NAMALWA (cell line): ENCODE measurements at regions not wholly inside any gene's neighbourhood (a gene's known extent, or its start where the extent isn't known, plus 50 kb on each side); places are given as distances from the start of the nearest gene placed in this dataset.

Experiments used
- DNase-seq: peaks from one replicate; pipeline ENCODE4 v3.0.0-alpha.2; 2015; ENCODE audit warnings: low spot score

- DNase-seq, result no peak
Observed at GRCh38 chr14:98234208-98234607, 1037.8 kb downstream of the BCL11B start.

DNA sequence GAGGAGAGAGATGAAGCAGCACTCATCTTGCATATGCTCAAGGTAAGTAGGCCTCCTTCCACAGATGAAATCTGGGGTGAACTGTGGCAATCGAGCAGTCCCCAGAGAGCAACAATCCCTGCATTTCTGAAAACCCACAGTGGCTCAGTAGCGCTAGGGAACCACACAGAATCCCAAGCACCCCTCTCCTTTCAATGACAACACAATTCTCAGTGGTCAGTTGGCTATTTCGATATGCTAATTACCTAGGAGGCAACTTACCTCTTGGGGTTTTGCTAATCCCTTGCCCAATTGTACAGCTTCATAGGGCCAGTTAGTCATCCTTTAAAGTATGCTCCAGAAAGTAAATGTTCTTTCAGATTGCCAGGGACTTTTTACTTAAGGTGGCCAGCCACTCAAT, 1035.7 kb downstream of the BCL11B start:
- DNase-seq, result no peak

DNA sequence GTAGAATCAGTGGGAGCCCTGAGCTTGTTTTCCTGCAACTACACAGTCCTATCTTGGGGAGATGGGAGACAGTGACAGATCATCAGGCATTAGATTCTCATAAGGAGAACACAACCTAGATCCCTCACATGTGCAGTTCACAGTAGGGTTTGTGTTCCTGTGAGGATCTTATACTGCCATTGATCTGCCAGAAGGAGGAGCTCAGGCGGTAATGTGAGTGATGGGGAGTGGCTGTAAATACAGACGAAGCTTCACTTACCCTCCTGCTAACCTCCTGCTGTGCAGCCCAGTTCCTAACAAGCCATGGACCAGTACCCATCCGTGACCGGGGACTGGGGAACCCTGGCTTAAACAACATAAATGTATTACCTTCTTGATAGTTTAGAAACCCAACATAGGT, 1034.1 kb downstream of the BCL11B start:
- DNase-seq, result no peak

GRCh38 chr14:98240376-98240775, 1031.6 kb downstream of the BCL11B start:
- DNase-seq, result no peak

GRCh38 chr14:98242903-98243302, 1029.1 kb downstream of the BCL11B start:
- no peak for DNase-seq

- DNase-seq, result no peak
Observed at GRCh38 chr14:98243332-98243731, 1028.7 kb downstream of the BCL11B start.

- DNase-seq, result no peak
Observed at GRCh38 chr14:98244162-98244948, 1027.6 kb downstream of the BCL11B start.

GRCh38 chr14:98244966-98245569, 1026.9 kb downstream of the BCL11B start:
- no peak for DNase-seq

GRCh38 chr14:98249057-98249456, 1022.9 kb downstream of the BCL11B start:
- DNase-seq, result no peak

DNA sequence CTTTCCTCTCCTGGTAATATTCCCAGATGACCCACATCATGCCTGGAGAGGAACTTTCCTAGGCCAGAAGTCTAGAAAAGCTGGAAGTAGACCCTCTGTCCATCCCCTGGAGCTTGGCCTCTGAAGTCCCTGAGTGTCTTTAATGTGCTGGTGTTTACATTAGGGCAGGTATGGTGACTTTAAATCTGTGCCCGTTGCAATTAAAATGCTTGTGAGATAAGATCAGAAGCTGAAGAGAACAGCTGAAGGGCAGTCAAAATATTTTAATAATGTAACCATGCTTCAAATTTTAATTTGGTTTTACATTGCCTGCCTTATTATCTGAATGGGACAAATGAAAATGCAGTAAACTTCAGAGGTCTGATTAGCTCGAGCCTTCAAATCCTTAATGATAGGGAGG, 1022.5 kb downstream of the BCL11B start:
- DNase-seq, result no peak

DNA sequence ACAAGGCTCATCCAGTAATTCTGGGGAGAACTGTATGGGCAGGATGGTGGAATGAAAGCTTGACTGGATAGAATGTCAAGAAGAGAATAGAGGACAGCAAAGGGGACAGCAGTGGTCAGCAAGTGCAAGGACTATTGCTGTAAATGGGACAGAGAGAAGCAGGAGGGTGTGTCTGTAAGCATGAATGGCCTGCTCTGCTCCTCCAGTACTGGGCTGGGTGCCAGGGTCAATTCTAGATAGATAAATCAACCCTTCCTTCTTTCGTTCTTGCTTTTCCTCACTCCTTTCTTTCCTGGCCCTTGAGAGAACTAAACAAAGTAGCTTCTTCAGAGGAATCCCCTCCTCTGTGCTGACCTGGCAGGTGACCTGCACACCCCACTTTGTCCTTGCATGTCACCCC, 1019.2 kb downstream of the BCL11B start:
- no peak for DNase-seq

GRCh38 chr14:98259881-98260280, 1012.1 kb downstream of the BCL11B start:
- DNase-seq, result no peak

DNA sequence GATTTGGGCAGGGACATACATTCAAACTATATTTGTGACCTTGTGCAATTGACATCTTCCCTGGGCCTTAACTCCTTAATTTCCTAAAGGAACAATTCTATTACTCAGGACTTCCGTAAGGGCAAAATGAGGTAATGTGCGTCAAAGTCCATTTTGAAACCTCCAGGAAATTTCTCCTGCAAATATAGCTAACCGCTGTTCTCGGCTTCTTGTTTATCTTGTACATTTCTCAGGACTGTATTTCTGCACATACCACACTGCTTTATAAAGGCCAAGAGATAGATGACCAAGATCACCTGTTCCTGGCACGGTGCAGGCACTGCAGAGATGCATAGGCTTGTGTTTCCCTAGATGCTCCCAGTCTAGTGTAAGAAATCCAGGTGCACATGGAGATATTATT, 1009.4 kb downstream of the BCL11B start:
- DNase-seq, result no peak

DNA sequence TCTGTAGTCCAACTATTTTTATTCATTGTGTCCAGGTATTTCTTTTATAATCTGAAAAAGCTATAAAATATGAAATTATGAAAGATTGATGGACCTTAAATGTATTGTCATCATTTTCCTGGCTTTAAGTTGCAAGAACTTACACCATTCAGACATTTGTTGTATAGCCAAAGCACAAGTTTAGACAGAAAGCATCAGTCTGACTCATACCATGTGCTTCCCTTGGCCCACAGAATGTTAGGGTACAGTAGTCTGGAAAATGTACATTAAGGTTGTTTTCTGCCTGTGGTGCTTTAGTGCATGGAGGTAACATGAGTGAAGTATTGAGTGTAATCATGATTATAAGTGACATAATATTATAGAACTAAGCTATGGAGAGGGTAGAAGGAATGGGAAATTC, 1002.5 kb downstream of the BCL11B start:
- no peak for DNase-seq

GRCh38 chr14:98270201-98270600, 1001.8 kb downstream of the BCL11B start:
- DNase-seq, result no peak

DNA sequence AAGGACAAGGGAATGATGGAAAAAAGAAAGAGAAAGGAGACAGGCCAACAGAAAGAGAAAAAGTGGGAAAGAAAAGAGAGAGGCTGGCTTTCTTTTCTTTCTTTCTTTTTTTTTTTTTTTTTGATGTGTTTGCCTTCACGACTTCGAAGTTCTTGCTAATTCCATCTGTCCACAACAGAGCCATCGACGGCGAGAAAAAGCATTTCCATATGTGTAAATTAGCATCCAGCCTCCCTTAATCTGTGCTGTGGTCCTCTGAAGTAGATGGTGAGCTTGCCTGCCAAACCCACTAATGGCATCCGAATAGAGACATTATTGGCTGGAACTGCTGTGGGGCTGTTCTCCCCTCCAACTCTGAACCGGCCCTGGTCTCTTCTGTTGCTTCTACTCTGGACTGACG, 997.4 kb downstream of the BCL11B start:
- no peak for DNase-seq

DNA sequence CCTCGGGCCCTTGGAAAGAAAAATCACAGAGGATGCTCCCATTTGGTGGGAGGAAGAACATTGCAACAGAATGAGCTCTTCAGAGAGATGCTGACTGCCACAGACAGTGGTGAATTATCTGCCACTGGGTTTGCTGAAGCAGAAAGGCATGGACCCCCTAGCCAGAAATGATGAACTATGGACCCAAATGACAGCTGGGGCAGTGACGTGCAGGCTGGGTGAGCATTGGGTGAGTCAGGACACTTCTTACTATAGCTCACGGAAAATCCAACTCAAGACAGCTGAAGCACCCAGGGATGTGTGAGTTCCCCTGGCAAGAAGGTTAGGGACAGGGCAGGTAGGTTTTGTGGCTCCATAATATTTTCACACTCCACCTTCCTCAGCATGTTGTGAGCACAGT, 993.2 kb downstream of the BCL11B start:
- no peak for DNase-seq

- no peak for DNase-seq
Observed at GRCh38 chr14:98280436-98280835, 991.6 kb downstream of the BCL11B start.

GRCh38 chr14:98288825-98289224, 983.2 kb downstream of the BCL11B start:
- no peak for DNase-seq

DNA sequence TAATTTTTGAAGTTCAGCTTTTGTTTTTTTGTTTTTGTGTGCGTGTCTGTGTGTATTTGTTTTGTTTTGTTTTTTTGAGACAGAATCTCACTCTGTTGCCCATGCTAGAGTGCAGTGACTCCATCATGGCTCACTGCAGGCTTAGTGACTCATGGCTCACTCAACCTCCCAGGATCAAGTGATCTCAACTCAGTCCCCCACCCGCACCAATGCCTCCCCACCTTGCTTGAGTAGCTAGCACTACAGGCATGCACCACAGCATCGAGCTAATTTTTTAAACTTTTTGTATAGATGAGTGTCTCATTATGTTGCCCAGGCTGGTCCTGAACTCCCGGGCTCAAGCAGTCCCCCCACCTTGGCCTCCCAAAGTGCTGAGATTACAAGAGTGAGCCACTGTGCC, 981.4 kb downstream of the BCL11B start:
- DNase-seq, result no peak

GRCh38 chr14:98292191-98292590, 979.8 kb downstream of the BCL11B start:
- no peak for DNase-seq

DNA sequence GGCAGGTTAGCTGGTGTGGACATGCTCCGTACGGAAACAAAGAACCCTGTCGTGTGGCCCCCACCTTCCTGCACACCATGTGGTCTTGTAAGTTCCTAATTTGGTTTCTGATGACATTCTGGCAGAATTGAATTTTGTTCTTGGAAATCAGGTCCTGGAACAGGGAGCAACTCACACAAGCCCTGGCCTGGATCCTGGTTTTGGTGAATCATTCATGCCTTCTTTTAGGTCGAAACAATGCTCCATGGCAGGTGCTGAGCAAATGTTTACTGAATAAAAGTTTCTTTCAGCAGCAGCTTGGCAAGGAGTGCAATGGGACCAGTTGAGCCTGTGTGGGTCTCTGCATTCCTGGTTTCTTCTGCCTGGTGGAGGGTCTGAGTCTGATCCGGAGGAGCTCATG, 978.4 kb downstream of the BCL11B start:
- DNase-seq, result no peak

DNA sequence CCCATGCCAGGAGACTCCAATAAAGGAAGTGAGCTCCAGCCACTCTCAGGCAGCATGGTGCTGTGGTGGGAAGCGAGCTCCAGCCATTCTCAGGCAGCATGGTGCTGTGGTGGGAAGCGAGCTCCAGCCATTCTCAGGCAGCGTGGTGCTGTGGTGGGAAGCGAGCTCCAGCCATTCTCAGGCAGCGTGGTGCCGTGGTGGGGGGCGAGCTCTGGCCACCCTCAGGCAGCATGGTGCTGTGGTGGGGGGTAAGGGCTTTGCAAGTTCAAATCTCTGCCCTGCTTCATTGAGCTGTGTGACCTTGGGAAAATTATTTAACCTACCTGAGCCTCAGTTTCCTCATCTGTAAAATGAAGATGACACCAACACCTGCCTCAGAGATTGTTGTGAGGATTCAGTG, 975.1 kb downstream of the BCL11B start:
- DNase-seq, result no peak

DNA sequence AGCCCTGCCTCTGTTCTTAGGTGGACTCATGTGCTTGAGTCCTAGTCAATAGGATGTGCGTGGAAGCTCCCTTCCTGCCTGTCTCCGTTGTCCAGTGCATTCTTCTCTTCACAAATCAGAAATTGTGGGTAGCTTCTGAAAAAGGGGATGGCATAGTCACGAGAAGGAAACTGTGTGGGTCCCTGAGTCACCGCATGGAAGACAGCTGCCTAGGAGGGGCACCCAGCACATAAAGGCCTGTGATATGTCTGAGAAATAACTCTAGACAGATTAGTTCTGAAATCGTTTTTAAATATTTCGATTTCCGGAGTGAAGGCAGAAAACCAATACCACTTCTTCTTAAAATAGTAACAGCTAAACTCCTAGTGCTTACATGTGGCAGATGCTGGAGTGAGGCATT, 974.4 kb downstream of the BCL11B start:
- DNase-seq, result no peak
